B cell (primary cell): ENCODE measurements at regions not wholly inside any gene's neighbourhood (a gene's known extent, or its start where the extent isn't known, plus 50 kb on each side); places are given as distances from the start of the nearest gene placed in this dataset.

Source experiments
- ATAC-seq: fragments of 200-7000 bp; cut with Tn5 transposase; one replicate; pipeline ENCODE4 v1.10.0; 2021; ENCODE audit warnings: low read depth, mild to moderate bottlenecking, moderate number of reproducible peaks, moderate library complexity
- CTCF ChIA-PET: fragments of 350-600 bp; sonication (Branson Sonifier 250); formaldehyde crosslinking; loops from one replicate; lab custom pipeline; 2021; ENCODE audit warnings: antibody characterized with exemption, inconsistent platforms; lab: Charles Lee
- POLR2A ChIA-PET: fragments of 350-600 bp; sonication (Branson Sonifier 250); formaldehyde crosslinking; loops from one replicate; lab custom pipeline; 2021; ENCODE audit warnings: antibody characterized with exemption; lab: Charles Lee
- DNase-seq: peaks from one replicate; pipeline ENCODE4 v3.0.0; 2013
- H2AFZ ChIP-seq: 2 replicates; pipeline ENCODE4 v1.6.1; 2012; ENCODE audit warnings: mild to moderate bottlenecking, low read depth, low read length; ENCODE audit not compliant: insufficient read depth, poor library complexity, severe bottlenecking
- H3K27ac ChIP-seq, 2 donors: 1 replicate in 1 of 2; 2 replicates in 1 of 2; pipeline ENCODE4 v1.5.1; 2012 to 2013; ENCODE audit warnings: low read length in 2 of 2, mild to moderate bottlenecking in 2 of 2, moderate library complexity in 1 of 2
- H3K27me3 ChIP-seq, 4 experiments: fragments of 200-600 bp in 1 of 4; sonication (generic) in 1 of 4; replicated peaks in 1 of 4; 1 replicate in 2 of 4; 2 replicates in 2 of 4; pipeline versions ENCODE4 v1.6.1 to v1.7.0; 2013 to 2016; ENCODE audit warnings: low read length in 3 of 4, mild to moderate bottlenecking in 2 of 4, mixed read lengths in 1 of 4, moderate library complexity in 1 of 4; ENCODE audit not compliant: insufficient read depth in 4 of 4, control insufficient read depth in 3 of 4; ENCODE audit errors: control extremely low read depth in 1 of 4
- H3K36me3 ChIP-seq, 2 experiments: replicated peaks in 1 of 2; 1 replicate in 1 of 2; 2 replicates in 1 of 2; pipeline versions ENCODE4 v1.6.1 to v1.7.1; 2013; ENCODE audit warnings: low read length in 1 of 2; ENCODE audit not compliant: insufficient read depth in 2 of 2, control insufficient read depth in 1 of 2; ENCODE audit errors: control extremely low read depth in 1 of 2, extremely low read depth in 1 of 2
- H3K4me1 ChIP-seq, 2 donors: fragments of 200-600 bp in 1 of 2; sonication (generic) in 1 of 2; 1 replicate in 1 of 2; 2 replicates in 1 of 2; pipeline versions ENCODE4 v1.5.1 to v1.6.1; 2013 to 2017; ENCODE audit warnings: low read length in 2 of 2; ENCODE audit not compliant: control insufficient read depth in 2 of 2, insufficient read depth in 2 of 2
- H3K4me2 ChIP-seq: replicated peaks from 2 replicates; pipeline ENCODE3; 2012; ENCODE audit warnings: mild to moderate bottlenecking, low read depth, low read length; ENCODE audit not compliant: poor library complexity, severe bottlenecking
- H3K4me3 ChIP-seq, 5 experiments: fragments of 200-600 bp in 1 of 5; sonication (generic) in 1 of 5; 1 replicate in 3 of 5; 2 replicates in 2 of 5; pipeline versions ENCODE4 v1.5.1 to v1.7.0; 2011 to 2016; ENCODE audit warnings: low read length in 4 of 5, mild to moderate bottlenecking in 4 of 5, low read depth in 2 of 5, control low read depth in 1 of 5, moderate library complexity in 1 of 5; ENCODE audit not compliant: insufficient read depth in 1 of 5; ENCODE audit errors: control extremely low read depth in 1 of 5, extremely low read depth in 1 of 5
- H3K79me2 ChIP-seq: fragments of 200-600 bp; sonication (generic); one replicate; pipeline ENCODE4 v1.6.0; 2016; ENCODE audit warnings: low read length; ENCODE audit not compliant: control insufficient read depth, insufficient read depth
- H3K9ac ChIP-seq: fragments of 200-600 bp; sonication (generic); 2 replicates; pipeline ENCODE4 v1.6.1; 2017; ENCODE audit warnings: mild to moderate bottlenecking, low read length, moderate library complexity
- H3K9me3 ChIP-seq, 3 donors: one replicate each; pipeline versions ENCODE4 v1.6.1 to v1.7.1; 2013; ENCODE audit warnings: low read length in 2 of 3; ENCODE audit not compliant: control insufficient read depth in 2 of 3, insufficient read depth in 1 of 3; ENCODE audit errors: control extremely low read depth in 1 of 3
- H4K20me1 ChIP-seq: 2 replicates; pipeline ENCODE4 v1.6.0; 2012; ENCODE audit warnings: mild to moderate bottlenecking, low read length; ENCODE audit not compliant: insufficient read depth, control insufficient read depth, poor library complexity, severe bottlenecking
- H3K27ac Mint-ChIP-seq: one replicate; pipeline ENCODE4 v1.8.0; 2021; ENCODE audit warnings: mixed read lengths
- H3K27me3 Mint-ChIP-seq: one replicate; pipeline ENCODE4 v1.8.0; 2021; ENCODE audit warnings: mixed read lengths
- H3K4me1 Mint-ChIP-seq: one replicate; pipeline ENCODE4 v1.8.0; 2021; ENCODE audit warnings: mixed read lengths
- H3K4me3 Mint-ChIP-seq: one replicate; pipeline ENCODE4 v1.8.0; 2021; ENCODE audit warnings: mixed read lengths
- H3K9me3 Mint-ChIP-seq: one replicate; pipeline ENCODE4 v1.8.0; 2022; ENCODE audit warnings: mixed read lengths; ENCODE audit not compliant: insufficient read depth
- CTCF ChIP-seq: fragments of 200-600 bp; IDR thresholded peaks from one replicate; pipeline ENCODE4 v1.8.0; 2022; ENCODE audit warnings: antibody characterized with exemption, mild to moderate bottlenecking
- EZH2 ChIP-seq: IDR thresholded peaks from 2 replicates; pipeline ENCODE4 v1.6.1; 2012; ENCODE audit warnings: borderline replicate concordance, low read depth, mild to moderate bottlenecking, moderate library complexity, low read length; ENCODE audit not compliant: insufficient read depth, poor library complexity, severe bottlenecking
- WGBS: methylation state at CpG from one replicate; pipeline ENCODE4 v1.1.5; 2013; ENCODE audit warnings: missing lambda C conversion rate; ENCODE audit not compliant: insufficient coverage; 5-methylcytosine and 5-hydroxymethylcytosine counted together
- intact Hi-C: fragments of 100-400 bp; cut with micrococcal nuclease; formaldehyde crosslinking; loops from one replicate; pipeline ENCODE4 v1.10.0; 2022

- no peak for TF ChIP-seq CTCF
- no peak for TF ChIP-seq EZH2
- Mint-ChIP-seq H3K27ac (no peak overlapping the region), H3K4me1 (no peaks in the 10 kb centered on the region), H3K4me3 (no peak overlapping the region), H3K27me3 (peaks cover 17% of the 10 kb centered on the region), H3K9me3 (no peaks in the 10 kb centered on the region)
- Histone ChIP-seq H4K20me1 (no peaks in the 10 kb centered on the region), H3K9ac (no peak overlapping the region), H3K4me1 (no peaks in the 10 kb centered on the region), H3K27me3 (no peaks in the 10 kb centered on the region), H3K36me3 (no peaks in the 10 kb centered on the region), H3K27ac (no peak overlapping the region), H3K4me3 (no peak overlapping the region), H2AFZ (no peak overlapping the region), H3K9me3 (peaks cover 0 to 1% (median 0%) of the 10 kb centered on the region in 3 donors), H3K79me2 (no peaks in the 10 kb centered on the region), H3K4me2 (no peak overlapping the region)
- POLR2A ChIA-PET = no interaction called here
- CTCF ChIA-PET = no interaction called here
- no CpG with 5 or more reads among the region's 4 CpGs for WGBS
- intact Hi-C loops = no loop called here
- ATAC-seq = no peak
- no peak for DNase-seq
Measured at GRCh38 chr1:168843401-168843800, 114.4 kb upstream of the DPT start.

DNA sequence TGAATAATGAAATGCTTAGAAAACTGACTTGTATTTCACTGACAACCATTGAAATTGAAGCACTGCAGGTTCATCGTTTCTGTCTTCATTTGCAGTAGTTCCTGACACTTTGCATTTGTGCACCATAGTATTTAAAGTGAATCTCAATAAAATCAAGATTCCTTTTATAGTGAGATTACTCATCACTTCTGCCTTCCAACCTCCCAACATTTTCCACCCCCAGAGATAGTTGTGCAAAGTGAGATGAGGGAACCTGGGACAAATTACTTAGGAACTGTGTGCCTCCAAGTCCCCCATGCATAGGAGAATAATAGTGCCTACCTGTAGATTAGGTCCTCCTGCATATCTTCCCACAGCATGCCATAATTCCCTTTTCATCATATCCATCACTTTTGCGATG, 114.9 kb upstream of the DPT start:
- WGBS = no CpG with 5 or more reads among the region's 2 CpGs
- peaks cover 19% of the 10 kb centered on the region for H3K27me3 Mint-ChIP-seq

More for the DNA sequence above, 114.9 kb upstream of the DPT start:
- Histone ChIP-seq H3K27ac (no peak overlapping the region), H3K9ac (no peak overlapping the region), H3K79me2 (no peaks in the 10 kb centered on the region), H3K27me3 (no peaks in the 10 kb centered on the region), H3K36me3 (no peaks in the 10 kb centered on the region), H4K20me1 (no peaks in the 10 kb centered on the region), H3K4me3 (no peak overlapping the region), H2AFZ (no peak overlapping the region), H3K4me2 (no peak overlapping the region), H3K9me3 (peaks cover 0 to 1% (median 0%) of the 10 kb centered on the region in 3 donors), H3K4me1 (no peaks in the 10 kb centered on the region)
- Mint-ChIP-seq H3K9me3 (no peaks in the 10 kb centered on the region), H3K27ac (no peak overlapping the region), H3K4me3 (no peak overlapping the region), H3K4me1 (no peaks in the 10 kb centered on the region)
- ATAC-seq = no peak
- intact Hi-C loops = no loop called here
- CTCF ChIA-PET = no interaction called here
- no peak for DNase-seq
- TF ChIP-seq CTCF = no peak
- POLR2A ChIA-PET = no interaction called here
